Left ventricle myocardium inferior (tissue), 1 donor: ENCODE measurements at regions not wholly inside any gene's neighbourhood (a gene's known extent, or its start where the extent isn't known, plus 50 kb on each side); places are given as distances from the start of the nearest gene placed in this dataset.

Experiments
- DNase-seq: peaks from one replicate; pipeline ENCODE4 v3.0.0-alpha.2; 2020
- H3K27ac ChIP-seq: fragments of 200-600 bp; replicated peaks from 2 replicates; pipeline ENCODE4 v1.8.0; 2021
- H3K27me3 ChIP-seq: fragments of 200-600 bp; 2 replicates; pipeline ENCODE4 v1.8.0; 2021; ENCODE audit warnings: low read depth
- H3K36me3 ChIP-seq: fragments of 200-600 bp; 2 replicates; pipeline ENCODE4 v1.8.0; 2021
- H3K4me1 ChIP-seq: fragments of 200-600 bp; 2 replicates; pipeline ENCODE4 v1.8.0; 2021
- H3K4me3 ChIP-seq: fragments of 200-600 bp; 2 replicates; pipeline ENCODE4 v1.8.0; 2021; ENCODE audit warnings: mild to moderate bottlenecking, moderate library complexity
- H3K9me3 ChIP-seq: fragments of 200-600 bp; replicated peaks from 2 replicates; pipeline ENCODE4 v1.8.0; 2021
- intact Hi-C: fragments of 100-400 bp; cut with micrococcal nuclease; formaldehyde crosslinking; loops from one replicate; pipeline ENCODE4 v1.11.0; 2022
- TF ChIP-seq, protein P1 (sequence below): fragments of 200-600 bp; IDR thresholded peaks from 2 replicates; pipeline ENCODE4 v1.8.0; 2021; ENCODE audit warnings: antibody characterized with exemption, mild to moderate bottlenecking, borderline replicate concordance
- donor health status: DM: no; HTN: yes; CAD: no; lungs with severe emphysema.

DNA sequence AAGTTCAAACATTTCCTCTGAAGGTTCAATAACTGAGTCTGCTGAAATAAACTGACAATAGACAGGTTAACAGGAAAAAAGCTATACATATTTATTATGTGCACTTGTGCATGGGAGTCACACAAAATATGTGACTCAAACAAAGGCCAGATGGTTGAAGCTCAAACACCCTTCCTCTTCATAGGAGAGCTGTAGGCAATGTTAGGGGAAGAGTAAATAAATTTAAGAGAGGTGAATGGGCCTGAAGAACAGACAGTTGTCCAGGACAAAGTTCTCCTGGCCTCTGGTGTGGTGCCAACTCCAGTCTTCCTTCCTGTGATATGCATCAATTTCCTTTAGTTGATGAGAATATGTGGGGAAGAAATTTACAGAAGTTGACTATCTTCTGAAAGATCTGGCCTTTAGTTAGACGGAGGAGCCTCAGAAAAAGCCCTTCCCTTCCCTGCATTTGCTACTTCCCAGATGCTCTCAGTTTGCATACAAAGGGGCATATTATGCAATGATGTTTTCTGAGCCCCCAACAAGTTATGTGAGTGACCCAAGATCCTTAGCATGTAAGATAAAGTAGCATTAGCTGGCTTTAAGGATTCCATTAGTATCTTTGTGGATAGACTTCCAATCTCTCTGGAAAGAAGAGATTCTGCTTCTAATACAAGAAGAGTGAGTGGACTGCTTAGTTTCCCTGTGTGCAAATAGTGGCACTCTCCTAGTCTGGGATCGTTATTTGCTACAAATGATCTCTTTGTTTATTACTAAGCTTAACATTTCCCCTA is 96.4 kb upstream of the IGSF10 start:
- H3K27me3 ChIP-seq: no peaks in the 10 kb centered on the region

DNA sequence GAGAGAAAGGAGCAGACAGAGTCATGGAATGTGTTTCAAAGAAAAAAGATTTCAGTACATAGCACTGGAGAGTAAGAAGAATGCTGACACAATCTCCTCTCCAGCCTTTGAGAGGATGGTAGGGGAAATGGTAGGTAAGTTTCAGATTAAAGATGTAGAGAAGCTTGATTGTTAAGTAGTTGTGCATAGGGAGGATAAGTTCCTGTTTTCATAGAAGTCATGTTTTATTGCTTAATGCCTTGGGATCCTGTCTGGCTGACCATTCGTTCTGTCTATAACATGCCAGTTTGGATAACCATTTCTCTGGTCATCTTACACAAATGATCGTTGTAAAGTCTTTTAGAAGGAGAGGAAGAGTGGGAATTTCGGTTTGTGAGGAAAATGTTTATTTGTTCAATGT is 95.7 kb upstream of the IGSF10 start:
- Histone ChIP-seq H3K27ac (no peak overlapping the region), H3K36me3 (no peaks in the 10 kb centered on the region), H3K4me3 (no peak overlapping the region), H3K4me1 (no peaks in the 10 kb centered on the region), H3K9me3 (no peaks in the 10 kb centered on the region), H3K27me3 (no peaks in the 10 kb centered on the region)
- TF ChIP-seq, protein P1, sequence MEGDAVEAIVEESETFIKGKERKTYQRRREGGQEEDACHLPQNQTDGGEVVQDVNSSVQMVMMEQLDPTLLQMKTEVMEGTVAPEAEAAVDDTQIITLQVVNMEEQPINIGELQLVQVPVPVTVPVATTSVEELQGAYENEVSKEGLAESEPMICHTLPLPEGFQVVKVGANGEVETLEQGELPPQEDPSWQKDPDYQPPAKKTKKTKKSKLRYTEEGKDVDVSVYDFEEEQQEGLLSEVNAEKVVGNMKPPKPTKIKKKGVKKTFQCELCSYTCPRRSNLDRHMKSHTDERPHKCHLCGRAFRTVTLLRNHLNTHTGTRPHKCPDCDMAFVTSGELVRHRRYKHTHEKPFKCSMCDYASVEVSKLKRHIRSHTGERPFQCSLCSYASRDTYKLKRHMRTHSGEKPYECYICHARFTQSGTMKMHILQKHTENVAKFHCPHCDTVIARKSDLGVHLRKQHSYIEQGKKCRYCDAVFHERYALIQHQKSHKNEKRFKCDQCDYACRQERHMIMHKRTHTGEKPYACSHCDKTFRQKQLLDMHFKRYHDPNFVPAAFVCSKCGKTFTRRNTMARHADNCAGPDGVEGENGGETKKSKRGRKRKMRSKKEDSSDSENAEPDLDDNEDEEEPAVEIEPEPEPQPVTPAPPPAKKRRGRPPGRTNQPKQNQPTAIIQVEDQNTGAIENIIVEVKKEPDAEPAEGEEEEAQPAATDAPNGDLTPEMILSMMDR: no peak
- intact Hi-C loops: no loop called here
- no peak for DNase-seq

More for the DNA sequence above, 96.4 kb upstream of the IGSF10 start:
- intact Hi-C loops: no loop called here
- Histone ChIP-seq H3K9me3 (no peaks in the 10 kb centered on the region), H3K36me3 (no peaks in the 10 kb centered on the region), H3K4me3 (no peak overlapping the region), H3K4me1 (no peaks in the 10 kb centered on the region), H3K27ac (no peak overlapping the region)
- TF ChIP-seq, protein P1: no peak
- DNase-seq: no peak

DNA sequence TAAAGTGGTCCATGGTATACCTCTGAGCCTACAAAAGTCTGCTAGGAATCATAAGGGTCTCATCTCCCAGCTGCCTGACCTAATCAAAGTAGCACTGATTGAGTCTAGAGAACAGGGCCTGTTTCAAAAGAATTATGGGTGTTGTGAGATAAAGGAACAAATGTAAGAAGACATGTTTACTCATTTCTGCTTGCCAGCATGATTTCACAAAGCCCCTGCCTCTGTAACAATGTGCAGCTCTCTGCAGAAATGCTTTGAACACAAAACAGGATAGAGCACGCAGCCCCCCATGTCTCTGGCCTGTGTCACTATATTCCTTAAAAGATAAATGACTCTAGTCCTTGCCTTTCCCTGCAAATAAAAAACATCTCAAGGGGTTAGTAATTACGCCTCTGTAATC is 94.7 kb upstream of the IGSF10 start:
- Histone ChIP-seq H3K27ac (no peak overlapping the region), H3K36me3 (no peaks in the 10 kb centered on the region), H3K9me3 (no peaks in the 10 kb centered on the region), H3K4me1 (no peaks in the 10 kb centered on the region), H3K4me3 (no peak overlapping the region), H3K27me3 (no peaks in the 10 kb centered on the region)
- TF ChIP-seq, protein P1: no peak
- intact Hi-C loops: no loop called here
- DNase-seq: no peak

DNA sequence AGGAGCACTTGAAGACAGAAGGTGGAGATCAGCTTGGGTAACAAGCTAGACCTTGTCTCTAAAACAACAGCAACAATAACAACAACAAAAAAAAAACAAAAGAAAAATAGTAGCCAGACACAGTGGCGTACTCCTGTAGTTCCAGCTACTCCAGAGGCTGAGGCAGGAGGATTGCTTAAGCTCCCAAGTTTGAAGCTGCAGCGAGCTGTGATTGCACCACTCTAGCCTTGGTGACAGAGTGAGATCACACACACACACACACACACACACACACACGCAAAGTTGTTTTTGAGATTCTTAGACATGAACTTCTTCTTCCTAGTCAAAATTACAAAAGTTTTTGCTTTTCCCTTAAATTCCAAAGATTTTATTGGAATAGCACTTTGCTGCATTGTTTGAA is 93.0 kb upstream of the IGSF10 start:
- no peaks in the 10 kb centered on the region for H3K36me3 ChIP-seq
- no peaks in the 10 kb centered on the region for H3K27me3 ChIP-seq
- no peaks in the 10 kb centered on the region for H3K4me1 ChIP-seq
- no peaks in the 10 kb centered on the region for H3K9me3 ChIP-seq
- DNase-seq: no peak
- intact Hi-C loops: no loop called here
- no peak overlapping the region for H3K27ac ChIP-seq
- no peak overlapping the region for H3K4me3 ChIP-seq
- TF ChIP-seq, protein P1: no peak

DNA sequence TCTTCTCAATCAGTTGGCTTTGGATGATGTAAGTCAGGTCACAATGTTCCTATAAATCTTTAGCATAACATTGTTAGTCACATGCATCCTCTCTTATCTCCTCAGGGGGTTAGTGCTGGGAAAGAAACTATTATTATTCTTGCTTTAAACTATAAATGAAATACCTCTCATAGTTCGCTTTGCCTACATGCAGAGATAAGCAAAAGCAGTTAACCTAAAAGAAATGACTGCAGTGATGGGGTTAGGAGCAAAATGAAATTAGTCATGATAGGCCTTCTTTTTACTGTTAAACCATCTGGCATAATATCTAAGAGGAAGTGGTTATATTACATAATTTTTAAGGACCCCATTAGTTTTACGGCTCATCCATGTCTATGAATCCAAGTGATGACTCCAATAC is 91.7 kb upstream of the IGSF10 start:
- Histone ChIP-seq H3K27ac (no peak overlapping the region), H3K36me3 (no peaks in the 10 kb centered on the region), H3K4me1 (no peaks in the 10 kb centered on the region), H3K9me3 (no peaks in the 10 kb centered on the region), H3K4me3 (no peak overlapping the region), H3K27me3 (no peaks in the 10 kb centered on the region)
- intact Hi-C loops: no loop called here
- no peak for DNase-seq
- TF ChIP-seq, protein P1: no peak
